ENCODE measurements at regions not wholly inside any gene's neighbourhood (a gene's known extent, or its start where the extent isn't known, plus 50 kb on each side); places are given as distances from the start of the nearest gene placed in this dataset.
"Not testable (repeated sequence)": the region's sequence is repeated elsewhere in the genome, so short reads cannot be mapped to it uniquely, and the experiment has no call there.

- peak; percentile 6 for DNase-seq (ENCODE audit: low spot score)
Observed at GRCh38 chr4:43089730-43090129, 197.2 kb downstream of the GRXCR1 start.

GRCh38 chr4:43103048-43103447, 210.5 kb downstream of the GRXCR1 start:
- no peak for DNase-seq (ENCODE audit: low spot score)

GRCh38 chr4:43112139-43112538, 219.6 kb downstream of the GRXCR1 start:
- no peak for DNase-seq (ENCODE audit: low spot score)

DNA sequence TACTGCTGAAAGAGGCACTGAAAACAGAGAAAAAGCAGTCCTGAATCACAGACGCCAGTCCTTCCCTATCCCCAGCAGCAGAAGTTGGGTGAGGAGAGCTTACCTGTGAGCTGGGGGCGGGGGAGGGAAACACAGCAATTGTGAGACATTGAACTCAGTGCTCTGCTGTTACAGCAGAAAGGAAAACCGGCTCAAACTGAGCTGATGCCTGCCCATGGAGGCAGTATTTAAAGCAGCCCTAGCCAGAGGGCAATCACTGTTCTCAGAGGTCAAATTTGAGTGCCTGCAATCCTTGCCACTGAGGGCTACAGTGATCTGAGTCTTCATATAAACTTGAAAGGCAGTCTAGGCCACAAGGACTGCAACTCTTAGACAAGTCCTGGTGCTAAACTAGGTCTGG, 220.7 kb downstream of the GRXCR1 start:
- DNase-seq (ENCODE audit: low spot score) = no peak

- no peak for DNase-seq (ENCODE audit: low spot score)
Observed at GRCh38 chr4:43126595-43126994, 234.1 kb downstream of the GRXCR1 start.

GRCh38 chr4:43130228-43131021, 237.9 kb downstream of the GRXCR1 start:
- DNase-seq (ENCODE audit: low spot score) = no peak

GRCh38 chr4:43132010-43132582, 239.6 kb downstream of the GRXCR1 start:
- DNase-seq (ENCODE audit: low spot score) = peak; percentile 63

- DNase-seq (ENCODE audit: low spot score) = no peak
Observed at GRCh38 chr4:43133566-43133965, 241.1 kb downstream of the GRXCR1 start.

DNA sequence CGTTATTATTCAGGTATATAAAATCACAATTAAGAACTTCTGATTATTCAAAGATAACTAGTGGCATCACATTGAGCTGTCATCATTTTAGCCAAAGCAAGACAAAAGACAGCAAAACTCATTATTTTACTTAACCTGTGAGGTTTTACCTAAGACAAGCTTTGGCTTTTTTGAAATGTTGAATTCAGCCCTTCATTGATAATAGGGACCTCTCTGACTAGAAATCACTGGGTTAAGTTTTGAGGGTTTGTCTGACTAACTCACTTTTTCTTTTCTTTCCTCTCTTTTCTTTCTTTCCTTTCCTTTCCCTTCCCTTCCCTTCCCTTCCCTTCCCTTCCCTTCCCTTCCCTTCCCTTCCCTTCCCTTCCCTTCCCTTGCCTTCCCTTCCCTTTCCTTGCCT, 244.2 kb downstream of the GRXCR1 start:
- DNase-seq (ENCODE audit: low spot score) = no peak

DNA sequence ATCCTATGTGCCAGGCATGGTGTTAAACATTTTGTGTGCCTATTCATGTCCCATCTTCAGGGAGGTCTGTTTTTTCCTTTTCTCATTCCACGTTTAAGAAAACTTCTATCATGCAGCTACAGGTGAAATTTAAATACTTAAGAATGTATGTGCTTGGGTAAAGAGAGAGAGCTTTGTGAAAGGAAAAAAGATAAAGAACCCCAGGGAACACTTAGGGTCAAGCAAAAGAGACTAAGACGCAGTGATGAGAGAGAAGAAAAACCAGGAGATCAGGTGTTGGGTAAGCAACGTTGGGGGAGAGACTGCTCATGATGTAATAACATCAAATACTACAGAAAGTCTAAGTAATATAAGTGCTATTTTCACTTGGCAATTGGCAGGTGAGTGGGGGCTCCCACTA, 253.7 kb downstream of the GRXCR1 start:
- no peak for DNase-seq (ENCODE audit: low spot score)

- DNase-seq (ENCODE audit: low spot score) = no peak
Observed at GRCh38 chr4:43148481-43148880, 256.0 kb downstream of the GRXCR1 start.

- no peak for DNase-seq (ENCODE audit: low spot score)
Observed at GRCh38 chr4:43163101-43163792, 270.7 kb downstream of the GRXCR1 start.

DNA sequence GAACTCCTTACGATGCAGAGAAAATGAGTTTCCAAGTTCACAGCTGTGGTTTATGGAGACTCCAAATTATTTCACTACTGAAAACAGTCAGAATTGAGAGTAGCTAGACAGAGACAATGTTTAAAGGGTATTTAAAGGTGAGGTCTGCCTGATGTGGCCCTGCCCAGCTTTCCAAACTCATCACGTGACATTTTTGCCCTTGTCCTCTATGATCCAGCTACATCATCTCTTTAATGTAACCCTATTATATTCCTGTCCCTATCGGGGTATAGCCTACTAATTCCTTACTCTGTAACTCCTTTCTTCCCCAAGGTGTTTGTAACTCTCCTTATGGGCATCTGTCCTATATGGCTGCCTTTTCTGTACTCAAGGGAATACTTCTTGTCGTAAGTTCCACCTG, 297.2 kb downstream of the GRXCR1 start:
- no peak for DNase-seq (ENCODE audit: low spot score)

GRCh38 chr4:43212576-43212975, 320.1 kb downstream of the GRXCR1 start:
- DNase-seq (ENCODE audit: low spot score) = not testable (repeated sequence)

DNA sequence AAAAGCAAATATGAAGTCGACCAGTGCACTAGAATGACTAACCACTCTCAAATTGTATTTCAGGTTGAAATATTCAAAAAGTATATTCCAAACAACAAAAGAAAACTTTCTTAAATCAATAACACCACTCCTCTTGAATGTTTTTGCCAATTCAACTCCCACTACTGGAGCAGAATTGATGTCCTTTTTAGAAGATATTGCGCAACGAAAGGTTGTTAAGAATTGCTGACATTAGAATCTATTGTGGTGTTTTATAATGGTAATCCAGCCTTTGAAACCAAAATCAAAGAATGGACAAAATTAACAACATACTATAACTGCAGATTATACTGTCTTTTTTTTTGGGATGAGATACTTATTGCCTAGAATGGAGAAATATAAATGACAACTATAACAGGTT, 331.3 kb downstream of the GRXCR1 start:
- no peak for DNase-seq (ENCODE audit: low spot score)

- no peak for DNase-seq (ENCODE audit: low spot score)
Observed at GRCh38 chr4:43224559-43224958, 332.0 kb downstream of the GRXCR1 start.

DNA sequence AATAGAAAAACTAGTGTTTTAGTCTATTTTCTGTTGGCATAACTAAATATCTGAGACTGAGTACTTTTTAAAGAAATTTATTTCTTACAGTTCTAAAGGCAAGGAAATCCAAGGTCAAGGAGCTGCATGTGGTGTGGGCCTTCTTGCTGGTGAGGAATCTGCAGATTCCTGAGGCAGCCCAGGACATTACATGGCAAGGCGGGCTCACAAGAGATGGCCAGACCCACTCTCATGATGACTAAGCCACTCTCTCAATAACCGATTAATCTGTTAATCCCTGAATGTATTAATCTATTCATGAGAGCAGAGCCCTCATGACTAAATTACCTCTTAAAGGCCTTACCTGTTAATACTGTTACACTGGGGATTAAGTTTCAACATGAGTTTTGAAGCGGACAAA, 340.8 kb downstream of the GRXCR1 start:
- no peak for DNase-seq (ENCODE audit: low spot score)

GRCh38 chr4:43234626-43235415, 342.3 kb downstream of the GRXCR1 start:
- DNase-seq (ENCODE audit: low spot score) = peak; percentile 14

GRCh38 chr4:43238008-43238407, 345.5 kb downstream of the GRXCR1 start:
- no peak for DNase-seq (ENCODE audit: low spot score)

DNA sequence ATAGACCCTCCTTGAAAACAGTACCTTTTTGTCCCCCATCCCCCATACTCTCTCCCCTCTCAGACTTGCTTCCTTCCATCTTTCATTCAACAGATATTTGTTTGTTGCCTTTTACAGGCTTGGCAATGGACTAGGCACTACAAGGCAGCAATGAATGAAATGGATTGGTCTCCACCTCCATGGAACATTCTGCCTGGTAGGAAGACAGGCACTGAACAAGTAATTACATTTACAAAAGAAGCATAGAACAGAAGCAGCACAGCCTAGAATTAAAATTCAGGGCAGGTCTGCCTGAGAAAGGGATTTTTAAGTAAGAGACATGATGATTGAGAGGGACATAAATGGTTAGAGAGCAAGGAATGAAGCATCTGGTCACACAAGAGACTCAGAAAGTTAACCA, 346.1 kb downstream of the GRXCR1 start:
- DNase-seq (ENCODE audit: low spot score) = no peak

DNA sequence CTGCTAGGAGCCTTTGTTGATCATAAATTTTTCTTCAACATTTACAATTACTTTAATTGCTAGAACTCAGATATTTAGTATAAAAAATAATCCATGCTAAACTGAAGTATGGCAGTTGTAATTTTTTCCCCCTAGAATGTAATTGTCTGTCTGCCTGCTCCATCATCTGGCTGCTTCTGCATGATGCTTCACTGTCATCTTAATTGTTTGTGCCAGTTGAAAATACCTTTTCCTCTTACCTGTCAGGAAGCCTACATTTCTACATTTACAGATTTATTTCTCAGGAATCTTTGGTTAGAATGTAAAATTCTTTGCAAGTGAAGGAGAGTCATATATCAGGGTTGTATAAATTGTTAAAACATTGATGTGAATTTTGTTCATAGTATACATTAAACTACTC, 348.6 kb downstream of the GRXCR1 start:
- DNase-seq (ENCODE audit: low spot score) = no peak

DNA sequence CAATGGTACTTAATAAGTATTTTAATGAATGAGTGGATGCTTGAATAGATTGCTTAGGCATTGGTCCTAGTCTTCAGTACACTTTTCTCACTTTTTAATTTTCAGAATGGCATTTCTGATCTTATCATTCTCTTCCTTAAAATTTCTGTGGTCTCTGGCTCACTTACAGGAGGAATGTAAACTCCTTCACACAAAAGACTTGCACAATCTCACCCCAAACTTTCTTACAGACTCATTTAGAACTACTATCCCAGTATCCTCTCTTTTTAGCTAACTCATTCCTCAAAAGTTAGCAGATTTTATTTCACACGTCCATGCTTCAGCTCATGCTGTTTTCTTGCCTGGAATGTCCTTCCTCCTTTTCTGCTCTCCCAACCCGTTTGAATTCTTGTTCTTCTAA, 350.1 kb downstream of the GRXCR1 start:
- no peak for DNase-seq (ENCODE audit: low spot score)

Measured in AG20443 (cell line).